Stromal cell of bone marrow (primary cell): ENCODE measurements at regions not wholly inside any gene's neighbourhood (a gene's known extent, or its start where the extent isn't known, plus 50 kb on each side); places are given as distances from the start of the nearest gene placed in this dataset.
"Not testable (repeated sequence)": the region's sequence is repeated elsewhere in the genome, so short reads cannot be mapped to it uniquely, and the experiment has no call there.

Source experiments
- DNase-seq: peaks from one replicate; pipeline ENCODE4 v3.0.0-alpha.2; 2012; ENCODE audit warnings: low read depth

GRCh38 chr2:43146083-43146482 lies 80.3 kb downstream of the ZFP36L2 start:
- DNase-seq, result no peak

DNA sequence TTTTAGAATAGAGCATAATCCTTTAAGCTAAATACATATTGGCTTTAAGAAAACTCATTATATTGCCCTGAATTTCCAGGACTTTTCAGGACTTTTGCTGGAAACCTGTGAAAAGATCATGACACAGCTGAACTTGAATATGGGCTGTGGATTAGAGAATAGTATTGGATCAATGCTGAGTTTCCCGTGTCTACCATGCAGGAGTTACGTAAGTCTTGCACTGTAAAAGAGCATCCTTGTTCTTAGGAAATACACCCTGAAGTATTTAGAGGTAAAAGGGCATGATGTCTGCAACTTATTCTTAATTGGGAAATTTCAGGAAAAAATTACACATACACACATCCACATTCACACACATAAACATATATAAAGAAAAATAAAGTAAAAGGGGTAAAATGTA lies 82.1 kb downstream of the ZFP36L2 start:
- DNase-seq, result no peak

DNA sequence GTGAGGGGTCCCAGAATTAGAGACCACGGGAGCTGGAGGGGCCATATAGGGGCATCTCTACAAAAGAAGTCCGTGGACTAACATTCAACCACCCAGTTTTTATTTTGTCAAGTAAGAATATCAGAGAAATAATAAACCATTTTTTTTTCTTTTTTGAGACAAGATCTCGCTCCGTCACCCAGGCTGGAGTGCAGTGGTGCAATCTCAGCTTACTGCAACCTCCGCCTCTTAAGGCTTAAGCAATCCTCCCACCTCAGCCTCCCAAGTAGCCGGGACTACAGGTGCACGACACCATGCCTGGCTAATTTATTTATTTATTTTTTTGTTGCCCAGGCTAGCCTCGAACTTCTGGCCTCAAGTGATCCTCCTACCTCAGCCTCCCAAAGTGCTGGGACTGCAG lies 82.7 kb downstream of the ZFP36L2 start:
- no peak for DNase-seq

GRCh38 chr2:43142921-43143438 lies 83.4 kb downstream of the ZFP36L2 start:
- no peak for DNase-seq

- not testable (repeated sequence) for DNase-seq
Observed at GRCh38 chr2:43141636-43142151, 84.7 kb downstream of the ZFP36L2 start.

- DNase-seq, result no peak
Observed at GRCh38 chr2:43139996-43140621, 86.3 kb downstream of the ZFP36L2 start.

DNA sequence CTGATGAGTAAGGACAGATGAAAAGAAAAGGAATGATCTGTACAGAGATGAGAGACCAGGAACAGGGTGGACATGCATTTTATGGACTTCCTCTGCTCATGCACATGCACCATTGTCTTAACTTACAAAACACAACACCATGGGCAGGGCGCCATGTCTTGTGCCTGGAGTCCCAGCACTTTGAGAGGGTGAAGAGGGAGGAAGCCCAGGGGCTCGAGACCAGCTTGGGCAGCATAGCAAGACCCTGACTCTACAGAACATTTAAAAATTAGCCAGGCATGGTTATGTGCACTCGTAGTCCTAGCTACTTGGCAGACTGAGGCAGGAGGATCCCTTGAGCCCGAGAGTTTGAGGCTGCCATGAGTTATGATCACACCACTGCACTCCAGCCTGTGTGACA lies 86.9 kb downstream of the ZFP36L2 start:
- DNase-seq, result no peak

DNA sequence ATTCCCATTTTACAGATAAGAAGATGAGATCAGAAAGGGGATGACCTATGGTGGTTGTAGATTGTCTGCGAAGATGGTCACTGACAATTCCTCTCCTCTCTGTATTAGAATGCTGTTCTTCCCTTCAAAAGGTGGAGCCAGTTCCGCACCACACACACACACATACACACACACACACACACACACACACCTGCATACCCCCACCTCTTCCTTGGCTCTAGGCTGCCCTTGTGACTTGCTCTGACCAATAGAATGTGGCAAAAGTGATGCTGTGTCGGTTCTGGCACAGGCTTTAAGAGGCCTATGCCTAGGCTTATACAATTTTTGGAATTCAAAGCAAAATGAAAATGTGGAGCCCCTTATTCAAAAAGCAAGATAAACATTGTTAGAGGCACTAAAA lies 88.0 kb downstream of the ZFP36L2 start:
- no peak for DNase-seq

DNA sequence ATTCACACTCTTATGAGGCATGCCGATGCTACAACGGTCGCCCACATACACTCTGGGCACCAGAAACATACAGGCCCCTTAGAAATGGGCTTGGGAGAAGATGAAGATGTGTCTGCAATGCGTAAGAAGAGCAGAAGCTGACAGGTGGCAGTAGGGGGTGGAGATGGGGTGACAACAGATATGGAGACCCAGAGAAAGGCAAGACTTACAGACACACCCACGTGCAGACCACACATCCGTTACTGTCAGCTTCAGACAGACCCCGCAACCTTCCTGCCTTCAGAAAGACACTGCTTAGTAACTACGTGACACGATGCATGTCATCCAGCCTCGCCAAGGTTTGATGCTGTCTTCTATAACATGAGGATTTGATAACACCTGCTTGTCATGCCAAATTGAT lies 89.5 kb downstream of the ZFP36L2 start:
- DNase-seq, result no peak

DNA sequence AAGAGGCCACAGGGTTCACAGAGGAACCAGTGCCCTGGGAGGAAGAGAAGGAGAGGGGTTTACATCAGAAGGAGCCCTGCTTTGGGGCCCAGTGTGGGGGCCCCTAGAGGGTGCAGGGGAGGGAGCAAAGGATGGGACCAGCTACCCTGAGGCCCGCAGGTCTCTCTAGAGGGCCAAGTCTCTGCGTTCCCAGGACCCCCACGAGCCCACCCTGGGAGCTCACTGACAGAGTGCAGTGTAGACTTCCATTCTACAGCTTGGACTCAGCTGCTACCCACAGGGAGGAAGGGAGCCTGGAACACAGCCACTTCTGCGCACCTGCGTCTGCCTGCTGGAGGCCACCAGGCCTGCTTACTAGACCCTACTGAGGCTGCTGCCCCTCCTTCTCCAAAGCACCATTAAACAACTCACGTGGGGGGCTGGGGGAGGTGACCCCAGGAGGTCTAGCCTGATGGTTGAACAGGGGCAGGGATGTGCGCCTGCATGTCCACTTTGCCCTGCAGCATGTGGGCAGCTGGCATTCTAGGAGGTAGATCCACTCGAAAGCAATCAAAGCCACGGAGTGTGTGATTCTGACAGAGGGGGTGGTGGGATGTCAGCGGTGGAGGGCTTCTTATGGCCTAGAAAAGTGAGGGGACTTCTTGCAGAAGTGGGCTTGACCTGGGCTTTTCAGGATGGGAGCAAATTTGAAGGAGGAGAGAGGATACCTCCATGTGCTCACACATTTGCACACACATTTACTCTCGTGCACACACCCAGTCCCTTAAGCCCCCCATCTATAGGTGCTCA lies 90.2 kb downstream of the ZFP36L2 start:
- DNase-seq, result no peak

DNA sequence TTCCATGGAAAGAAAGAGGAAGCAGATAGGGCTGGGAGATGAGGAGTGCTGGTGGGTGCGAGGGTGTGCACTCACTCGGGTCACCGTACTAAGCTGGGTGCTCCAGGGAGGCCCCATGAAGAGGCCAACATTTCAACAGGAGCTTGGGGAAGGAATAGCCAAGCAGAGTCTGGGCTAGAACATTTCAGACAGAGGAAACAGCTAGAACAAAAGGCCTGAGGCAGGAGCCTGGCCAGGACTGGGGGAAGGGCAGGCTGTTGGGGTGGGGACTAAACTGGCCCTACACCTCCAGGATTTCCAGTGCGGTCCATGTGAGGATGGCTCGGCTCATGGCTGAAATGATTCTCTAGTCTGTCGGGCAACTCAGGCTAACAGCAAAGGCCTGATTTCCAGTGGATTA lies 90.8 kb downstream of the ZFP36L2 start:
- no peak for DNase-seq

DNA sequence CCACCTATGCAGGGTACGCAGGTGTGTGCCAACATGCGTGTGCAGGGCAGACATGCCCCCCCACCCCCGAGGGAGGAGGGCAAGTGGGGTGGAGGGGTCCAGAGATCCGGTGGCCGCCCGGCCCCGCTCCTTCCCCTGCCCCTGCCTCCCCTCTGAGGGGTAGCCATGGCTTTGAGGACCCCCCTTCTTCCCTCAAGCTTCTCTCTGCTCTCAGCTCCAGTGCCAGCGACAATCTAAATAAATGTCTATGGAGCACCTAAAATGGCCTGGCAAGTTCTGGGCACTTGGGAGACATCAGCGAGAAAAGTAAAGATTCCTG lies 91.9 kb downstream of the ZFP36L2 start:
- no peak for DNase-seq

GRCh38 chr2:43133708-43134570 lies 92.5 kb downstream of the ZFP36L2 start:
- DNase-seq, result no peak

DNA sequence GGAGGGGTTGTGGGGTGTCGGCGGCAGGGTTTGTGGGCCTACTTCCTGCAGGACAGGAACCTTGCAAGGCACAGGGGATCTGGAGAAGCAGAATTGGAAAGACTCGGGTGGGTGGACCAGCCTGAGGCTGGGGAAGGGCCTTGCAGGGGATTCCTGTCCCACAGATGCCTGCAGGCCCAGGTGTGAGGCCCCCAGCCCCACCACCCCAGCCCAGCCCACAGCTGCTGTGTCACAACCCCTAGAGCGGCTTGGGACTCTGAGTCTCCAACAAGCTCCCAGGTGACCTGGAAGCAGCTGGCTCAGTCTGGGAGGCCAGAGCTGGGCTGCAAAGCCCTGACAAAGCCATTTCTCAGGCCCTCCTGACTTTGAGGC lies 93.1 kb downstream of the ZFP36L2 start:
- no peak for DNase-seq

- no peak for DNase-seq
Observed at GRCh38 chr2:43132683-43133301, 93.6 kb downstream of the ZFP36L2 start.

- no peak for DNase-seq
Observed at GRCh38 chr2:43131890-43132682, 94.3 kb downstream of the ZFP36L2 start.

GRCh38 chr2:43131051-43131889 lies 95.1 kb downstream of the ZFP36L2 start:
- DNase-seq, result peak; percentile 45

DNA sequence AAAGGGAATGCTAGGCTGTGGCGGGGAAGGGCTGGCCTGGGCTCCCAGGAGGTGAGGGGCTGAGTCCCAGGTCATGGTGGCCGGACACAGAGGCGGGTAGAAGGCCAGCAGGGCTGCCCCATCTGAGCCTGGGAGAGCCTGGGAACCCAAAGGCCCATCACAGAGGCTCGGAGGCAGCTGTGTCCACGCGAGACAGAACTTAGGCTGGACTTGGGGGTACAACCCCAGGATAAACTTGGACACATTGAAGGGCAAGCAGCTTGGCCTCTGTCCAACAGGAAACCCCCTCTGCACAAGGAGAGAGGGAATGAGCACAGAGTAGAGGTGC lies 95.9 kb downstream of the ZFP36L2 start:
- no peak for DNase-seq

GRCh38 chr2:43129676-43130547 lies 96.5 kb downstream of the ZFP36L2 start:
- DNase-seq, result no peak

GRCh38 chr2:43128559-43128955 lies 97.8 kb downstream of the ZFP36L2 start:
- DNase-seq, result no peak
